ENCODE measurements at regions not wholly inside any gene's neighbourhood (a gene's known extent, or its start where the extent isn't known, plus 50 kb on each side); places are given as distances from the start of the nearest gene placed in this dataset.

DNA sequence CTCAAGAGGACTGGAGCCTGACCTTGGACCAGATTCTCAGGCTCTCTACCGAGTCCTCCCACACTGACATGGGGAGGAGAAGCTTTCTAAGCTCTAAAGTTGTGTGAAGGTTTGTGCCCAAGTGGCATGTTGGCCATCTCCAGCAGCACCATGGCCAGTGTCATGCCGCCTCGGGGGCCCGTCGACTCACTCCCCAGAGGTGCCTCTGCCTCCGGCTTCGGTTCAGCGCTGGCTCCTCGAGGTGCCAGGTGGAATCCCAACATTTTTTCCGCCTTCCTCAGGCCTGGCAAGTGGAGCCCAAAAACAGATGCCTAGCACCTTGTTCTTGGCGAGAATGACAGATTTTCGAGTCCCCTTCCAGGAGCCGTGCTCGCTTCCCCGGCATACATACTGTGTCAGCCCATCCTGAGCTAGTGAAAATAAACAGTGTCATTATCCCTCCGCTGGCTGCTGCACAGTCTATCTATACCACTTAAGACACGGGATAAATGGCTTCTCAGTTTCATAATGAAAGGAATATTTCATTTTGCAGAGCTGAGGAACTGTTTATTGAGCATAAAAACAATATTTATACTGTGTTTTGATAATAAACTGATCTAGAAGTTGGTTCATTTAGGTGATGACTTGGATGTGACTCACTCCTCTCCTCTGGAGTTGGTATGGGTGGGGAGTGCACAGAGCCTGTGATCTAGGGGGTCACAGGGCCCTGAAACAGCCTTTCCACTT lies 328.5 kb upstream of the TLE3 start:
- intact Hi-C loops (cut with DNase I), result no loop called here
- WGBS, result 79% methylated on average over 15 of the region's 17 CpGs

DNA sequence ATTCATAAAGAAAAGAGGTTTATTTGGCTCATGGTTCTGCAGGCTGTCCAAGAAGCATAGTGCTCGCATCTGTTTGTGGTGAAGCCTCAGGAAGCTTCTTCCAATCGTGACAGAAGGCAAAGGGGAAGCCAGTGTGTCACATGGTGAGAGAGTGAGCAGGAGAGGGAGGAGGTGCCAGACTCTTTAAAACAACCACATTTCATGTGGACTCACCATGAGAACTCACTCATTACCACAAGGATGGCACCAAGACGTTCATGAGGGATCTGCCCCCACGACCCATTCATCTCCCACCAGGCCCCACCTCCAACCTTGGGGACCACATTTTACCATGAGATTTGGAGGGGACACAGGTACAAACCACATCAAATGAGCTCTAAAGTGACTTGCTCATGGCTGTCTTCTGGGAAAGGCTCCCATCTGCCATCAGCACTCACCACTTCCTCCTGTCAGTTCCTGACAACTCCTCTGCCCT lies 327.3 kb upstream of the TLE3 start:
- 64% methylated on average over 4 of the region's 4 CpGs for WGBS

More for the DNA sequence above, 328.5 kb upstream of the TLE3 start:
- Histone ChIP-seq H3K9me3 (peaks cover 0 to 8% (median 3%) of the 10 kb centered on the region in 4 donors), H3K27ac (replicated peaks in 1 of 4) (no peak overlapping the region), H3K27me3 (peaks cover 0 to 10% (median 0%) of the 10 kb centered on the region in 4 donors), H3K36me3 (no peaks in the 10 kb centered on the region), H3K4me3 (no peak overlapping the region), H3K4me1 (no peaks in the 10 kb centered on the region)
- no peak for DNase-seq (ENCODE audit: extremely low spot score)
- TF ChIP-seq EP300 (IDR thresholded peaks at IDR 0.05) (no peak), POLR2AphosphoS5 (IDR thresholded peaks at IDR 0.05) (no peak)

DNA sequence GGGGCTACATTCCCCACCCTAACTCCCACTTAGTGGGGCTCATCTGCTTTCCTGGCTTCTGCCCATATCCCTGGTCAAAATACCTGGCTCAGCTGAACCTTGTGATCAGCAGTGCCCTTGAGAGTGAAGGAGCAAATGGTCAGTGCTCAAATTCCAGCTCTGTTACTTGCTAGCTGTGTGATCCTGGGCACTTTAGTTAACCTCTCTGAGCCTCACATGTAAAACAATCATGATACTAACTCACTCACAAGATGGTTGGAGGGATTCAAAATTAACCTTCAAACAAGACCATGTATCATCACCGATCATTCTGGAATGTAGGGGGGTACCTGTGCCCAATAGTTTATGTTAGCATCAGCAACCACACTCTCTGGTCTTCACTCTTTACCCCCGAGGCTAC lies 325.6 kb upstream of the TLE3 start:
- intact Hi-C loops (cut with DNase I), result no loop called here
- no peak overlapping the region for H3K4me3 ChIP-seq
- no peak for TF ChIP-seq POLR2AphosphoS5 (IDR thresholded peaks at IDR 0.05)
- TF ChIP-seq, protein P1, sequence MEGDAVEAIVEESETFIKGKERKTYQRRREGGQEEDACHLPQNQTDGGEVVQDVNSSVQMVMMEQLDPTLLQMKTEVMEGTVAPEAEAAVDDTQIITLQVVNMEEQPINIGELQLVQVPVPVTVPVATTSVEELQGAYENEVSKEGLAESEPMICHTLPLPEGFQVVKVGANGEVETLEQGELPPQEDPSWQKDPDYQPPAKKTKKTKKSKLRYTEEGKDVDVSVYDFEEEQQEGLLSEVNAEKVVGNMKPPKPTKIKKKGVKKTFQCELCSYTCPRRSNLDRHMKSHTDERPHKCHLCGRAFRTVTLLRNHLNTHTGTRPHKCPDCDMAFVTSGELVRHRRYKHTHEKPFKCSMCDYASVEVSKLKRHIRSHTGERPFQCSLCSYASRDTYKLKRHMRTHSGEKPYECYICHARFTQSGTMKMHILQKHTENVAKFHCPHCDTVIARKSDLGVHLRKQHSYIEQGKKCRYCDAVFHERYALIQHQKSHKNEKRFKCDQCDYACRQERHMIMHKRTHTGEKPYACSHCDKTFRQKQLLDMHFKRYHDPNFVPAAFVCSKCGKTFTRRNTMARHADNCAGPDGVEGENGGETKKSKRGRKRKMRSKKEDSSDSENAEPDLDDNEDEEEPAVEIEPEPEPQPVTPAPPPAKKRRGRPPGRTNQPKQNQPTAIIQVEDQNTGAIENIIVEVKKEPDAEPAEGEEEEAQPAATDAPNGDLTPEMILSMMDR (IDR thresholded peaks at IDR 0.05), result no peak
- no peak for TF ChIP-seq POLR2A (IDR thresholded peaks at IDR 0.05; ENCODE audit: low read depth)
- TF ChIP-seq EP300 (IDR thresholded peaks at IDR 0.05), result no peak
- peaks cover 0 to 26% (median 0%) of the 10 kb centered on the region in 4 donors for H3K27me3 ChIP-seq
- no peaks in the 10 kb centered on the region for H3K9me3 ChIP-seq
- DNase-seq (ENCODE audit: extremely low spot score), result no peak
- H3K27ac ChIP-seq (replicated peaks in 1 of 4), result no peak overlapping the region
- H3K4me1 ChIP-seq, result no peaks in the 10 kb centered on the region
- 90% methylated on average over 2 of the region's 2 CpGs for WGBS
- H3K36me3 ChIP-seq, result no peaks in the 10 kb centered on the region

More for the DNA sequence above, 327.3 kb upstream of the TLE3 start:
- DNase-seq (ENCODE audit: extremely low spot score), result no peak
- TF ChIP-seq, protein P1 (IDR thresholded peaks at IDR 0.05), result no peak
- TF ChIP-seq POLR2AphosphoS5 (IDR thresholded peaks at IDR 0.05) (no peak), EP300 (IDR thresholded peaks at IDR 0.05) (no peak), POLR2A (IDR thresholded peaks at IDR 0.05; ENCODE audit: low read depth) (no peak)
- Histone ChIP-seq H3K4me1 (no peaks in the 10 kb centered on the region), H3K36me3 (no peaks in the 10 kb centered on the region), H3K9me3 (peaks cover 0 to 8% (median 3%) of the 10 kb centered on the region in 4 donors), H3K4me3 (no peak overlapping the region), H3K27me3 (peaks cover 0 to 15% (median 0%) of the 10 kb centered on the region in 4 donors), H3K27ac (replicated peaks in 1 of 4) (no peak overlapping the region)
- intact Hi-C loops (cut with DNase I), result no loop called here

DNA sequence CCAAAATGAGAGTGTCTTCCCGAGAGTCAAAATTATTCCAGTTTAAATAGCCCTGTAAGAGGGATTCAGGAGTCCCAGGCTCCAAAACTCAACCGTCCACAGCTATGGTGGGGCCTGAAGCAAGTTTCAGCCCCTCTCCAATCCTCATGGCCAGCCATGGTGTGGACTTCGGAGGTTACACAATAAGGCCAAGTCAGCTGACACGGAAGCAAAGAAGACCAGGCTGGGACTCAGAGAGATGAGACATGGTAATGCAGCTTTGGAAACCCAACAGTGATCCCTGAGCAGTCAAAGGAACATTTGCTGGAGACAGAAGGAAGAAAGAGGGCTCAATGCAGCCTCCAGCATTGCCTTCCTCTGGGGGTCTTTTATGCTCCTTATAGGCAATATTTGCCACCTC lies 324.6 kb upstream of the TLE3 start:
- WGBS, result 79% methylated on average over 4 of the region's 4 CpGs

DNA sequence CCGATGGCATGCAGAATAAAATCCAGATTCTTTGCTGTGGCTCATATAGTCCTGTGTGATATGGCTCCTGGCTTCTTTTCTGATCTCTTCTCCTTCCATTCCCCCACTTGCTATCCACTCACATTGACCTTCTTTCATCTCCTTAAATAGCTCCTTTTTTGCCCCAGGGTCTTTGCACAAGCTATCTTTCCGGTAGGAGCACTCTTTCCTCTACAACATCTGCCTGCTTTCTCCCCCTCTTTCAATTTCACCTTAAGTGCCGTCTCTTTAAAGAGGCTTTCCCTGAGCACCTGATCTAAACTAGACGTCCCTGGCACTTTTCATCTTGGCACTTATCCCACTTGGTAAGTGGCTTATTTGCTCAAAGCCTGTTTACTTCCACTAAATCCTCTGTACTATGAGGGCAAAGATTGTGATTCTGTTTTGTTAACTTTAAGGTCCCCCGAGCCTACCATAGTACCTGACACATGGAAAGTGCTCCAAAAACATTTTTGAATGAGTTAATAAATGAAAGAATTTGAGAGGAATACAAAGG lies 323.3 kb upstream of the TLE3 start:
- Histone ChIP-seq H3K4me1 (no peaks in the 10 kb centered on the region), H3K27ac (replicated peaks in 1 of 4) (no peak overlapping the region), H3K9me3 (peaks cover 0 to 2% (median 0%) of the 10 kb centered on the region in 4 donors), H3K27me3 (peaks cover 0 to 39% (median 0%) of the 10 kb centered on the region in 4 donors), H3K36me3 (no peaks in the 10 kb centered on the region), H3K4me3 (no peak overlapping the region)
- TF ChIP-seq, protein P1 (IDR thresholded peaks at IDR 0.05), result no peak
- TF ChIP-seq POLR2A (IDR thresholded peaks at IDR 0.05; ENCODE audit: low read depth), result no peak
- no peak for TF ChIP-seq EP300 (IDR thresholded peaks at IDR 0.05)
- no peak for TF ChIP-seq POLR2AphosphoS5 (IDR thresholded peaks at IDR 0.05)
- intact Hi-C loops (cut with DNase I), result no loop called here
- WGBS, result 70% methylated on average over 5 of the region's 5 CpGs
- DNase-seq (ENCODE audit: extremely low spot score), result no peak

More for the DNA sequence above, 324.6 kb upstream of the TLE3 start:
- Histone ChIP-seq H3K4me1 (no peaks in the 10 kb centered on the region), H3K36me3 (no peaks in the 10 kb centered on the region), H3K27ac (replicated peaks in 1 of 4) (no peak overlapping the region), H3K27me3 (peaks cover 0 to 33% (median 0%) of the 10 kb centered on the region in 4 donors), H3K4me3 (no peak overlapping the region), H3K9me3 (no peaks in the 10 kb centered on the region)
- DNase-seq (ENCODE audit: extremely low spot score), result no peak
- intact Hi-C loops (cut with DNase I), result no loop called here
- TF ChIP-seq EP300 (IDR thresholded peaks at IDR 0.05) (no peak), POLR2AphosphoS5 (IDR thresholded peaks at IDR 0.05) (no peak), POLR2A (IDR thresholded peaks at IDR 0.05; ENCODE audit: low read depth) (no peak)
- TF ChIP-seq, protein P1 (IDR thresholded peaks at IDR 0.05), result no peak
